HG03460 (cell line): ENCODE measurements at regions not wholly inside any gene's neighbourhood (a gene's known extent, or its start where the extent isn't known, plus 50 kb on each side); places are given as distances from the start of the nearest gene placed in this dataset.

ENCODE experiments used
- ATAC-seq: cut with Tn5 transposase; IDR thresholded peaks from one replicate; pipeline ENCODE4 v1.9.1; 2021; ENCODE audit not compliant: unreplicated experiment

- no peak for ATAC-seq
These were observed 136.6 kb upstream of the SPRY1 start for GRCh38 chr4:123259676-123260646.

GRCh38 chr4:123260653-123261052, 135.9 kb upstream of the SPRY1 start:
- ATAC-seq = no peak

GRCh38 chr4:123262080-123262479, 134.5 kb upstream of the SPRY1 start:
- no peak for ATAC-seq

- no peak for ATAC-seq
These were observed 131.2 kb upstream of the SPRY1 start for GRCh38 chr4:123265443-123265842.

- no peak for ATAC-seq
These were observed 130.4 kb upstream of the SPRY1 start for GRCh38 chr4:123266221-123266620.

- no peak for ATAC-seq
These were observed 117.8 kb upstream of the SPRY1 start for GRCh38 chr4:123278755-123279154.

- no peak for ATAC-seq
These were observed 113.2 kb upstream of the SPRY1 start for GRCh38 chr4:123283371-123283895.

GRCh38 chr4:123284168-123284567, 112.4 kb upstream of the SPRY1 start:
- no peak for ATAC-seq

- no peak for ATAC-seq
These were observed 109.6 kb upstream of the SPRY1 start for GRCh38 chr4:123286903-123287466.

- peak; percentile 81 for ATAC-seq
These were observed 108.1 kb upstream of the SPRY1 start for GRCh38 chr4:123288309-123289025.

GRCh38 chr4:123291329-123291728, 105.3 kb upstream of the SPRY1 start:
- no peak for ATAC-seq

GRCh38 chr4:123297836-123298235, 98.8 kb upstream of the SPRY1 start:
- peak; percentile 61 for ATAC-seq

- no peak for ATAC-seq
These were observed 98.3 kb upstream of the SPRY1 start for GRCh38 chr4:123298261-123298660.

- no peak for ATAC-seq
These were observed 97.8 kb upstream of the SPRY1 start for GRCh38 chr4:123298801-123299200.

- ATAC-seq = no peak
These were observed 97.3 kb upstream of the SPRY1 start for GRCh38 chr4:123299212-123299691.

GRCh38 chr4:123300222-123301039, 96.2 kb upstream of the SPRY1 start:
- no peak for ATAC-seq

- ATAC-seq = no peak
These were observed 94.7 kb upstream of the SPRY1 start for GRCh38 chr4:123301923-123302322.

- ATAC-seq = no peak
These were observed 92.2 kb upstream of the SPRY1 start for GRCh38 chr4:123304151-123304964.

GRCh38 chr4:123305736-123306135, 90.9 kb upstream of the SPRY1 start:
- ATAC-seq = no peak

GRCh38 chr4:123306769-123307168, 89.8 kb upstream of the SPRY1 start:
- ATAC-seq = no peak
